Activated CD8-positive, alpha-beta memory T cell treated with anti-CD3 and anti-CD28 coated beads, Interleukin-2, amount 50 U/mL, for 24 hours (primary cell): ENCODE measurements at regions not wholly inside any gene's neighbourhood (a gene's known extent, or its start where the extent isn't known, plus 50 kb on each side); places are given as distances from the start of the nearest gene placed in this dataset.

Experiments
- DNase-seq: peaks from one replicate; pipeline ENCODE4 v3.0.0-alpha.2; 2020; ENCODE audit errors: extremely low read depth

- DNase-seq, result no peak
Measured at GRCh38 chr5:8845296-8845695, 700.6 kb downstream of the SEMA5A start.

GRCh38 chr5:8848366-8848765, 697.5 kb downstream of the SEMA5A start:
- DNase-seq, result no peak

GRCh38 chr5:8848997-8849594, 696.8 kb downstream of the SEMA5A start:
- no peak for DNase-seq

GRCh38 chr5:8851101-8851500, 694.8 kb downstream of the SEMA5A start:
- DNase-seq, result no peak

- DNase-seq, result no peak
Measured at GRCh38 chr5:8857051-8857450, 688.8 kb downstream of the SEMA5A start.

- DNase-seq, result no peak
Measured at GRCh38 chr5:8861764-8862163, 684.1 kb downstream of the SEMA5A start.

GRCh38 chr5:8864053-8864452, 681.8 kb downstream of the SEMA5A start:
- no peak for DNase-seq

- no peak for DNase-seq
Measured at GRCh38 chr5:8865266-8865665, 680.6 kb downstream of the SEMA5A start.

GRCh38 chr5:8865686-8866374, 680.0 kb downstream of the SEMA5A start:
- no peak for DNase-seq

- no peak for DNase-seq
Measured at GRCh38 chr5:8868283-8868682, 677.6 kb downstream of the SEMA5A start.

GRCh38 chr5:8869932-8870331, 675.9 kb downstream of the SEMA5A start:
- DNase-seq, result no peak

- no peak for DNase-seq
Measured at GRCh38 chr5:8870349-8870958, 675.4 kb downstream of the SEMA5A start.

- no peak for DNase-seq
Measured at GRCh38 chr5:8870959-8871355, 674.9 kb downstream of the SEMA5A start.

GRCh38 chr5:8871446-8871845, 674.4 kb downstream of the SEMA5A start:
- no peak for DNase-seq

- DNase-seq, result no peak
Measured at GRCh38 chr5:8875722-8876121, 670.2 kb downstream of the SEMA5A start.

GRCh38 chr5:8879248-8879647, 666.6 kb downstream of the SEMA5A start:
- DNase-seq, result no peak

- no peak for DNase-seq
Measured at GRCh38 chr5:8884029-8884428, 661.8 kb downstream of the SEMA5A start.

- DNase-seq, result no peak
Measured at GRCh38 chr5:8892926-8893325, 652.9 kb downstream of the SEMA5A start.

GRCh38 chr5:8894031-8894430, 651.8 kb downstream of the SEMA5A start:
- no peak for DNase-seq

- DNase-seq, result no peak
Measured at GRCh38 chr5:8895062-8895461, 650.8 kb downstream of the SEMA5A start.

- no peak for DNase-seq
Measured at GRCh38 chr5:8895599-8895998, 650.3 kb downstream of the SEMA5A start.

GRCh38 chr5:8897316-8897715, 648.6 kb downstream of the SEMA5A start:
- DNase-seq, result no peak

GRCh38 chr5:8905021-8905420, 640.9 kb downstream of the SEMA5A start:
- DNase-seq, result no peak
